HepG2 (cell line): ENCODE measurements at regions not wholly inside any gene's neighbourhood (a gene's known extent, or its start where the extent isn't known, plus 50 kb on each side); places are given as distances from the start of the nearest gene placed in this dataset.

ENCODE experiments used
- DPF2 ChIP-seq: sonication (generic); formaldehyde crosslinking; IDR thresholded peaks from 2 replicates; pipeline ENCODE4 v1.4.0; 2020; ENCODE audit warnings: mild to moderate bottlenecking, low read depth, missing genetic modification reagents, borderline replicate concordance
- HOXA3 ChIP-seq: sonication (generic); formaldehyde crosslinking; IDR thresholded peaks from 2 replicates; pipeline ENCODE4 v1.5.0; 2020; ENCODE audit warnings: missing genetic modification reagents
- KDM5B ChIP-seq: sonication (generic); formaldehyde crosslinking; IDR thresholded peaks from 2 replicates; pipeline ENCODE4 v1.4.0; 2020; ENCODE audit warnings: missing genetic modification reagents, mild to moderate bottlenecking, borderline replicate concordance
- NAIF1 ChIP-seq: sonication (generic); formaldehyde crosslinking; IDR thresholded peaks from 2 replicates; pipeline ENCODE4 v1.5.0; 2020; ENCODE audit warnings: mild to moderate bottlenecking, missing genetic modification reagents, borderline replicate concordance
- NR2F2 ChIP-seq: IDR thresholded peaks from 2 replicates; pipeline ENCODE4 v1.6.1; 2012; ENCODE audit warnings: low read depth, inconsistent platforms, borderline replicate concordance
- PAF1 ChIP-seq: IDR thresholded peaks from 2 replicates; pipeline ENCODE4 v1.6.1; 2016; ENCODE audit warnings: missing genetic modification reagents, missing compliant biosample characterization
- POLR2A ChIP-seq, 2 experiments: IDR thresholded peaks; 2 replicates each; pipeline ENCODE4 v1.6.1; 2011; ENCODE audit warnings: low read depth in 2 of 2, low read length in 2 of 2, mild to moderate bottlenecking in 1 of 2, moderate library complexity in 1 of 2; ENCODE audit not compliant: insufficient read depth in 1 of 2
- ZNF431 ChIP-seq: sonication (generic); formaldehyde crosslinking; IDR thresholded peaks from 2 replicates; pipeline ENCODE4 v1.9.0; 2022; ENCODE audit warnings: missing genetic modification reagents, low read depth, mild to moderate bottlenecking, borderline replicate concordance
- ZNF501 ChIP-seq: sonication (generic); formaldehyde crosslinking; IDR thresholded peaks from 2 replicates; pipeline ENCODE4 v1.5.1; 2020; ENCODE audit warnings: mild to moderate bottlenecking, moderate library complexity, missing genetic modification reagents
- ZSCAN29 ChIP-seq: sonication (generic); formaldehyde crosslinking; conservative IDR thresholded peaks from 2 replicates; pipeline ENCODE4 v1.4.0; 2020; ENCODE audit warnings: mild to moderate bottlenecking, missing genetic modification reagents
- TF ChIP-seq, protein P1 (sequence below): IDR thresholded peaks from 2 replicates; pipeline ENCODE4 v1.6.1; 2016; ENCODE audit warnings: missing compliant biosample characterization, missing genetic modification reagents, borderline replicate concordance
- TF ChIP-seq, protein P2 (sequence below): sonication (generic); formaldehyde crosslinking; conservative IDR thresholded peaks from 2 replicates; pipeline ENCODE4 v1.4.0; 2020; ENCODE audit warnings: mild to moderate bottlenecking, missing genetic modification reagents, moderate library complexity
- TF ChIP-seq, protein P3 (sequence below): sonication (generic); formaldehyde crosslinking; IDR thresholded peaks from 2 replicates; pipeline ENCODE4 v1.5.1; 2020; ENCODE audit warnings: mild to moderate bottlenecking, moderate library complexity, missing genetic modification reagents
- TF ChIP-seq, protein P4 (sequence below): sonication (generic); formaldehyde crosslinking; IDR thresholded peaks from 2 replicates; pipeline ENCODE4 v1.5.1; 2020; ENCODE audit warnings: mild to moderate bottlenecking, missing genetic modification reagents, moderate library complexity
- TF ChIP-seq, protein P5 (sequence below): IDR thresholded peaks from 2 replicates; pipeline ENCODE4 v1.4.0; 2020; ENCODE audit warnings: mild to moderate bottlenecking, missing genetic modification reagents

DNA sequence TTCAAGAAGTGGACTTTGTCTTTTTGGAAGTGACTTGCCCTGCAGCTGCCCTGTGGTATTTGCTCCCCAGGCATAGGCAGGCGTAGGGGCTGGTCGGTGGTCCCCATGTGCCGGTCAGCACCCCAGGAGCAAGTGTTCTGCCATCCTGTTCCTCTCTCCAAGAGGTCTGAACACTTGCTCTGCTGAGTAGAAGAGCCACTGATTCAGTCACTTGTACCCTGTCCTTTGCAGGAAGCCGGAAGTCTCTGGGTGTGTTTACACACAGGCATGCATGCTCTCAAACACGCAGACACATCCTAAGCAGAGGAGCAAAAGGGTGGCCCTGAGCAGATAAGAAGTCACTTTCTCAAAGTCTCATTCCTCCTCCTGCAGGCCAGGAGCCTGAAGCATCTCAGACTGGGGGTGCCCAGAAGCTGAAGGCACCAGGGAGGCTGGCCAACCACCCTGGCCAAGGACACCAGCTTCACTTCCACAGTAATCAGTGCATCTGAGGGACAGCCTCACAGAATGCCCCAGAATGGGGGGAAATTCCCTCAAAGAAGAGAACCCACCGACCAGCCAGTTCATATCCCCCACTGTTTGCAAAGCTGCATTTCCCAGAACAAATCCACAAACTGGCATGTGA is 88.7 kb upstream of the POMGNT2 start (continued):
- TF ChIP-seq KDM5B = no peak
- TF ChIP-seq ZNF501 (CRISPR knock-in tag) = no peak
- no peak for TF ChIP-seq ZNF431 (CRISPR knock-in tag)
- TF ChIP-seq DPF2 = no peak
- no peak for TF ChIP-seq ZSCAN29 (CRISPR knock-in tag)
- TF ChIP-seq, protein P1, sequence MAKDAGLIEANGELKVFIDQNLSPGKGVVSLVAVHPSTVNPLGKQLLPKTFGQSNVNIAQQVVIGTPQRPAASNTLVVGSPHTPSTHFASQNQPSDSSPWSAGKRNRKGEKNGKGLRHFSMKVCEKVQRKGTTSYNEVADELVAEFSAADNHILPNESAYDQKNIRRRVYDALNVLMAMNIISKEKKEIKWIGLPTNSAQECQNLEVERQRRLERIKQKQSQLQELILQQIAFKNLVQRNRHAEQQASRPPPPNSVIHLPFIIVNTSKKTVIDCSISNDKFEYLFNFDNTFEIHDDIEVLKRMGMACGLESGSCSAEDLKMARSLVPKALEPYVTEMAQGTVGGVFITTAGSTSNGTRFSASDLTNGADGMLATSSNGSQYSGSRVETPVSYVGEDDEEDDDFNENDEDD (CRISPR knock-in tag) = no peak
- TF ChIP-seq POLR2A (IDR thresholded peaks at IDR 0.05; ENCODE audit: insufficient read depth in 1 of 2, low read depth in 2 of 2, low read length in 2 of 2) = no peak
- TF ChIP-seq NR2F2 = no peak
- TF ChIP-seq, protein P2, sequence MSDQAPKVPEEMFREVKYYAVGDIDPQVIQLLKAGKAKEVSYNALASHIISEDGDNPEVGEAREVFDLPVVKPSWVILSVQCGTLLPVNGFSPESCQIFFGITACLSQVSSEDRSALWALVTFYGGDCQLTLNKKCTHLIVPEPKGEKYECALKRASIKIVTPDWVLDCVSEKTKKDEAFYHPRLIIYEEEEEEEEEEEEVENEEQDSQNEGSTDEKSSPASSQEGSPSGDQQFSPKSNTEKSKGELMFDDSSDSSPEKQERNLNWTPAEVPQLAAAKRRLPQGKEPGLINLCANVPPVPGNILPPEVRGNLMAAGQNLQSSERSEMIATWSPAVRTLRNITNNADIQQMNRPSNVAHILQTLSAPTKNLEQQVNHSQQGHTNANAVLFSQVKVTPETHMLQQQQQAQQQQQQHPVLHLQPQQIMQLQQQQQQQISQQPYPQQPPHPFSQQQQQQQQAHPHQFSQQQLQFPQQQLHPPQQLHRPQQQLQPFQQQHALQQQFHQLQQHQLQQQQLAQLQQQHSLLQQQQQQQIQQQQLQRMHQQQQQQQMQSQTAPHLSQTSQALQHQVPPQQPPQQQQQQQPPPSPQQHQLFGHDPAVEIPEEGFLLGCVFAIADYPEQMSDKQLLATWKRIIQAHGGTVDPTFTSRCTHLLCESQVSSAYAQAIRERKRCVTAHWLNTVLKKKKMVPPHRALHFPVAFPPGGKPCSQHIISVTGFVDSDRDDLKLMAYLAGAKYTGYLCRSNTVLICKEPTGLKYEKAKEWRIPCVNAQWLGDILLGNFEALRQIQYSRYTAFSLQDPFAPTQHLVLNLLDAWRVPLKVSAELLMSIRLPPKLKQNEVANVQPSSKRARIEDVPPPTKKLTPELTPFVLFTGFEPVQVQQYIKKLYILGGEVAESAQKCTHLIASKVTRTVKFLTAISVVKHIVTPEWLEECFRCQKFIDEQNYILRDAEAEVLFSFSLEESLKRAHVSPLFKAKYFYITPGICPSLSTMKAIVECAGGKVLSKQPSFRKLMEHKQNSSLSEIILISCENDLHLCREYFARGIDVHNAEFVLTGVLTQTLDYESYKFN (CRISPR knock-in tag) = peak; percentile 43
- TF ChIP-seq, protein P3, sequence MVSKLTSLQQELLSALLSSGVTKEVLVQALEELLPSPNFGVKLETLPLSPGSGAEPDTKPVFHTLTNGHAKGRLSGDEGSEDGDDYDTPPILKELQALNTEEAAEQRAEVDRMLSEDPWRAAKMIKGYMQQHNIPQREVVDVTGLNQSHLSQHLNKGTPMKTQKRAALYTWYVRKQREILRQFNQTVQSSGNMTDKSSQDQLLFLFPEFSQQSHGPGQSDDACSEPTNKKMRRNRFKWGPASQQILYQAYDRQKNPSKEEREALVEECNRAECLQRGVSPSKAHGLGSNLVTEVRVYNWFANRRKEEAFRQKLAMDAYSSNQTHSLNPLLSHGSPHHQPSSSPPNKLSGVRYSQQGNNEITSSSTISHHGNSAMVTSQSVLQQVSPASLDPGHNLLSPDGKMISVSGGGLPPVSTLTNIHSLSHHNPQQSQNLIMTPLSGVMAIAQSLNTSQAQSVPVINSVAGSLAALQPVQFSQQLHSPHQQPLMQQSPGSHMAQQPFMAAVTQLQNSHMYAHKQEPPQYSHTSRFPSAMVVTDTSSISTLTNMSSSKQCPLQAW (CRISPR knock-in tag) = peak; percentile 64
- TF ChIP-seq, protein P4, sequence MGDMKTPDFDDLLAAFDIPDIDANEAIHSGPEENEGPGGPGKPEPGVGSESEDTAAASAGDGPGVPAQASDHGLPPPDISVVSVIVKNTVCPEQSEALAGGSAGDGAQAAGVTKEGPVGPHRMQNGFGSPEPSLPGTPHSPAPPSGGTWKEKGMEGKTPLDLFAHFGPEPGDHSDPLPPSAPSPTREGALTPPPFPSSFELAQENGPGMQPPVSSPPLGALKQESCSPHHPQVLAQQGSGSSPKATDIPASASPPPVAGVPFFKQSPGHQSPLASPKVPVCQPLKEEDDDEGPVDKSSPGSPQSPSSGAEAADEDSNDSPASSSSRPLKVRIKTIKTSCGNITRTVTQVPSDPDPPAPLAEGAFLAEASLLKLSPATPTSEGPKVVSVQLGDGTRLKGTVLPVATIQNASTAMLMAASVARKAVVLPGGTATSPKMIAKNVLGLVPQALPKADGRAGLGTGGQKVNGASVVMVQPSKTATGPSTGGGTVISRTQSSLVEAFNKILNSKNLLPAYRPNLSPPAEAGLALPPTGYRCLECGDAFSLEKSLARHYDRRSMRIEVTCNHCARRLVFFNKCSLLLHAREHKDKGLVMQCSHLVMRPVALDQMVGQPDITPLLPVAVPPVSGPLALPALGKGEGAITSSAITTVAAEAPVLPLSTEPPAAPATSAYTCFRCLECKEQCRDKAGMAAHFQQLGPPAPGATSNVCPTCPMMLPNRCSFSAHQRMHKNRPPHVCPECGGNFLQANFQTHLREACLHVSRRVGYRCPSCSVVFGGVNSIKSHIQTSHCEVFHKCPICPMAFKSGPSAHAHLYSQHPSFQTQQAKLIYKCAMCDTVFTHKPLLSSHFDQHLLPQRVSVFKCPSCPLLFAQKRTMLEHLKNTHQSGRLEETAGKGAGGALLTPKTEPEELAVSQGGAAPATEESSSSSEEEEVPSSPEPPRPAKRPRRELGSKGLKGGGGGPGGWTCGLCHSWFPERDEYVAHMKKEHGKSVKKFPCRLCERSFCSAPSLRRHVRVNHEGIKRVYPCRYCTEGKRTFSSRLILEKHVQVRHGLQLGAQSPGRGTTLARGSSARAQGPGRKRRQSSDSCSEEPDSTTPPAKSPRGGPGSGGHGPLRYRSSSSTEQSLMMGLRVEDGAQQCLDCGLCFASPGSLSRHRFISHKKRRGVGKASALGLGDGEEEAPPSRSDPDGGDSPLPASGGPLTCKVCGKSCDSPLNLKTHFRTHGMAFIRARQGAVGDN (CRISPR knock-in tag) = peak; percentile 51
- TF ChIP-seq HOXA3 (CRISPR knock-in tag) = no peak
- TF ChIP-seq PAF1 = no peak
- TF ChIP-seq, protein P5, sequence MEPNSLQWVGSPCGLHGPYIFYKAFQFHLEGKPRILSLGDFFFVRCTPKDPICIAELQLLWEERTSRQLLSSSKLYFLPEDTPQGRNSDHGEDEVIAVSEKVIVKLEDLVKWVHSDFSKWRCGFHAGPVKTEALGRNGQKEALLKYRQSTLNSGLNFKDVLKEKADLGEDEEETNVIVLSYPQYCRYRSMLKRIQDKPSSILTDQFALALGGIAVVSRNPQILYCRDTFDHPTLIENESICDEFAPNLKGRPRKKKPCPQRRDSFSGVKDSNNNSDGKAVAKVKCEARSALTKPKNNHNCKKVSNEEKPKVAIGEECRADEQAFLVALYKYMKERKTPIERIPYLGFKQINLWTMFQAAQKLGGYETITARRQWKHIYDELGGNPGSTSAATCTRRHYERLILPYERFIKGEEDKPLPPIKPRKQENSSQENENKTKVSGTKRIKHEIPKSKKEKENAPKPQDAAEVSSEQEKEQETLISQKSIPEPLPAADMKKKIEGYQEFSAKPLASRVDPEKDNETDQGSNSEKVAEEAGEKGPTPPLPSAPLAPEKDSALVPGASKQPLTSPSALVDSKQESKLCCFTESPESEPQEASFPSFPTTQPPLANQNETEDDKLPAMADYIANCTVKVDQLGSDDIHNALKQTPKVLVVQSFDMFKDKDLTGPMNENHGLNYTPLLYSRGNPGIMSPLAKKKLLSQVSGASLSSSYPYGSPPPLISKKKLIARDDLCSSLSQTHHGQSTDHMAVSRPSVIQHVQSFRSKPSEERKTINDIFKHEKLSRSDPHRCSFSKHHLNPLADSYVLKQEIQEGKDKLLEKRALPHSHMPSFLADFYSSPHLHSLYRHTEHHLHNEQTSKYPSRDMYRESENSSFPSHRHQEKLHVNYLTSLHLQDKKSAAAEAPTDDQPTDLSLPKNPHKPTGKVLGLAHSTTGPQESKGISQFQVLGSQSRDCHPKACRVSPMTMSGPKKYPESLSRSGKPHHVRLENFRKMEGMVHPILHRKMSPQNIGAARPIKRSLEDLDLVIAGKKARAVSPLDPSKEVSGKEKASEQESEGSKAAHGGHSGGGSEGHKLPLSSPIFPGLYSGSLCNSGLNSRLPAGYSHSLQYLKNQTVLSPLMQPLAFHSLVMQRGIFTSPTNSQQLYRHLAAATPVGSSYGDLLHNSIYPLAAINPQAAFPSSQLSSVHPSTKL (CRISPR knock-in tag) = peak; percentile 60
- TF ChIP-seq NAIF1 (CRISPR knock-in tag) = no peak
